SK-N-MC (cell line): ENCODE measurements at regions not wholly inside any gene's neighbourhood (a gene's known extent, or its start where the extent isn't known, plus 50 kb on each side); places are given as distances from the start of the nearest gene placed in this dataset.
"Not testable (repeated sequence)": the region's sequence is repeated elsewhere in the genome, so short reads cannot be mapped to it uniquely, and the experiment has no call there.

Experiments used
- DNase-seq: peaks from one replicate; pipeline ENCODE4 v3.0.0-alpha.2; 2011; ENCODE audit warnings: low read depth, low spot score
- H3K27ac ChIP-seq: fragments of 200-600 bp; sonication (generic); 2 replicates; pipeline ENCODE4 v1.5.1; 2016; ENCODE audit warnings: mixed run types
- H3K36me3 ChIP-seq: fragments of 200-600 bp; sonication (generic); 2 replicates; pipeline ENCODE4 v1.6.1; 2017; ENCODE audit warnings: antibody characterized with exemption, low read length, mixed read lengths; ENCODE audit not compliant: insufficient read depth
- H3K4me3 ChIP-seq: fragments of 200-600 bp; sonication (generic); 2 replicates; pipeline ENCODE4 v1.5.1; 2016
- H3K9ac ChIP-seq: fragments of 200-600 bp; sonication (generic); 2 replicates; pipeline ENCODE4 v1.8.0; 2017; ENCODE audit warnings: mixed run types, mixed read lengths; ENCODE audit not compliant: insufficient read length
- H3K9me3 ChIP-seq: fragments of 200-600 bp; sonication (generic); 2 replicates; pipeline ENCODE4 v1.6.1; 2017; ENCODE audit warnings: low read depth, mild to moderate bottlenecking, antibody characterized with exemption, low read length, moderate library complexity, mixed read lengths
- EZH2 ChIP-seq: fragments of 200-600 bp; sonication (generic); IDR thresholded peaks from one replicate; pipeline ENCODE4 v1.6.1; 2017; ENCODE audit warnings: antibody characterized with exemption
- FOXP2 ChIP-seq: optimal IDR thresholded peaks from 2 replicates; pipeline ENCODE3; 2011; ENCODE audit warnings: mild to moderate bottlenecking, moderate library complexity; ENCODE audit not compliant: insufficient read depth; ENCODE audit errors: extremely low read length, control extremely low read depth
- POLR2AphosphoS5 ChIP-seq: IDR thresholded peaks from 2 replicates; pipeline ENCODE4 v1.6.1; 2012; ENCODE audit warnings: mild to moderate bottlenecking, low read depth, low read length, borderline replicate concordance

DNA sequence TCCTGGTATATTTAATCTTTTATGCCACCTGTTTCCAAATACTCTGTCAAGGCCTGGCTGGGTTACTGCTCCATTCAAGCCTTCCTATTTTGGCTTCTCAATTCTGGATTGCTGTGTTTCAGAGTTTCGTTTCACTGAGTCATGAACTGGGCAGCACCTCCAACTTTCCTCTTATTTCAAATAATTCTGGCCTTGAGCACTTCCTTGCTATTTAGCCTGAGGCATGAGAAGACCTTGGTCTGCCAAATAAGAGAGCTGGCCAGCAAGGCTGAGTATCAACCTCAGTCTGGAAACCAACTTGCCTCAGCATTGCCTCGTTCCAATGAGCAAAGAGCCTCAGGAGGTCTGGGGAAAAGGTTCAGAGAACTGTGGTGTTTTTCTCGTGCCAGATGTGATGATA, 66.6 kb downstream of the TNFAIP3 start:
- TF ChIP-seq EZH2 (no peak), POLR2AphosphoS5 (no peak), FOXP2 (no peak)
- no peak overlapping the region for H3K9ac ChIP-seq
- no peak for DNase-seq
- no peaks in the 10 kb centered on the region for H3K36me3 ChIP-seq
- H3K4me3 ChIP-seq, result no peak overlapping the region
- no peak overlapping the region for H3K27ac ChIP-seq
- H3K9me3 ChIP-seq, result no peaks in the 10 kb centered on the region

DNA sequence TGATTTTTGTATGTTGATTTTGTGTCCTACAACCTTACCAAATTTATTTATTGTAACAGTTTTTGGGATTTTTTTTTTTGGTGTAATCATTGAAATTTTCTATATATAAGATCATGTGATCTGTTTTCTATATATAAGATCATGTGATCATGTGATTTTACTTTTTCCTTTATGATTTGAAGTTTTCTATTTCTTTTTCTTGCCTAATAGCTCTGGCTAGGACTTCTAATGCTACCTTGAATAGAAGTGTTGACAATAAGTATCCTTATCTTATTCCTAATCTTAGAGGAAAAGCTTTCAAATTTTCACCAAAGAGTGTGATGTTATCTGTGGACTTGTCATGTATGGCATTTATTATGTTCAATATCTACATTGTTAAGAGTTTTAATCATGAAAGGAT, 69.7 kb downstream of the TNFAIP3 start:
- DNase-seq, result no peak
- TF ChIP-seq POLR2AphosphoS5 (no peak), EZH2 (no peak), FOXP2 (no peak)
- H3K4me3 ChIP-seq, result no peak overlapping the region
- H3K27ac ChIP-seq, result no peak overlapping the region
- no peaks in the 10 kb centered on the region for H3K36me3 ChIP-seq
- H3K9ac ChIP-seq, result no peak overlapping the region
- no peaks in the 10 kb centered on the region for H3K9me3 ChIP-seq

DNA sequence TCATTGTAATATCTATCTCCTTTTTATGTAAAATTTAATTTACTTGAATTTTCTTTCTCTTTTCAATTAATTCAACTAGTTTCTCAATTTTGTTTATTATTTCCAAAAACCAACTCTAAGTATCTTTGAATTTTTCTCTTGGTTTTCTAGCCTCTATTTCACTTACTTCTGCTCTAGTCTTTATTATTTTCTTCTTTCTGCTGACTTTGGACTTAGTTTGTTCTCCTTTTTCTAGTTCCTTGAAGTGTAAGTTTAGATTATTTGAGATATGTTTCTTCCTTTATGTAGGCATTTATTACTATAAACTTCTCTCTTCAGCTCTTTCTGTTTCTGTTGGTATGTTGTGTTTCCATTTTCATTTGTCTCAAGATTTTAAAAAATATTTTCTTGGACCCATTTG, 70.8 kb downstream of the TNFAIP3 start:
- Histone ChIP-seq H3K36me3 (no peaks in the 10 kb centered on the region), H3K27ac (no peak overlapping the region), H3K4me3 (no peak overlapping the region), H3K9ac (no peak overlapping the region), H3K9me3 (no peaks in the 10 kb centered on the region)
- DNase-seq, result no peak
- TF ChIP-seq POLR2AphosphoS5, result no peak
- TF ChIP-seq FOXP2, result no peak
- TF ChIP-seq EZH2, result no peak

DNA sequence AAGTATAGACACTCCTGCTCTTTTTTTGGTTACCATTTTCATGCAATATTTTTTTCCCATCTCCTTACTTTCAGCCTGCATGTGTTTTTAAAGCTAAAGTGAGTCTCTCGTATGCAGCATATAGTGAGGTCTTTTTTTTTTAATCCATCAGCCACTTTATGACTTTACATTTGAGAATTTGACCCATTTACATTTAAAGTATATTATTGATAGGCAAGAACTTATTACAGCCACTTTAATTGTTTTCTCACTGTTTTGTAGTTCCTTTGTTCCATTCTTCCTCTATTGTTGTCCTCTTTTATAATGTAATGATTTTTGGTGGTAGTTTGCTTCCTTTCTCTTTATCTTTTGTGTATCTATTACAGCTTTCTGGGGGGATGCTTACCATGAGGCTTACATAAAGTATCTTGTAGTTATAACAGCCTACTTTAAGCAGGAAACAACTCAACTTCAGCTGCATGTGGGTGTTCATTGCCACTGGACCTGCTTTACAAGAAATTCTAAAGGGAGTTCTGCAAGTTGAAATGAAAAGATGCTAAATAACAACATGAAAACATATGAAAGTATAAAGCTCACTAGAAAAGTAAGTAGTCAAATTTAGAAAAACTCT, 71.8 kb downstream of the TNFAIP3 start:
- no peak for DNase-seq
- H3K9ac ChIP-seq, result no peak overlapping the region
- no peaks in the 10 kb centered on the region for H3K9me3 ChIP-seq
- no peaks in the 10 kb centered on the region for H3K36me3 ChIP-seq
- H3K27ac ChIP-seq, result no peak overlapping the region
- TF ChIP-seq POLR2AphosphoS5, result no peak
- no peak for TF ChIP-seq FOXP2
- TF ChIP-seq EZH2, result no peak
- no peak overlapping the region for H3K4me3 ChIP-seq

DNA sequence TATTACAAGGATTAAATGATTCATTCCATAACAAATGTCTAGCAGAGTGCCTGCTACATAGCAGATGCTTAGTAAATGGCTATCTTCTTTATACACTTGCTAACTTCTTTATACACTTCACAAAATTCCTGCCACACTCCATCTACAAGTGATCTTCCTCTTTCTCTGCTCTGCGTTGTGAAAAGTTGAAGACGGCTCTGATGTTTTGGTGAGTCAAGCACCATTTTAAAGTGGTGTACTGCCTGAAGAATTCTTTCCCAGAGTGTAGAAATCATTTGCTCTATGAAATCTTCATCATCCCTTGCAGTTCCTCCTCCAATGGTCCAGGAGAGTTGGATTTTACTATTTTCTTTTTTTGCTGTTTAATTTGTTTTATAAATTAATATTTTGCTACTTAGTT, 74.9 kb downstream of the TNFAIP3 start:
- Histone ChIP-seq H3K9ac (no peak overlapping the region), H3K36me3 (no peaks in the 10 kb centered on the region), H3K4me3 (no peak overlapping the region), H3K27ac (no peak overlapping the region), H3K9me3 (no peaks in the 10 kb centered on the region)
- TF ChIP-seq FOXP2 (no peak), POLR2AphosphoS5 (no peak), EZH2 (no peak)
- DNase-seq, result no peak

DNA sequence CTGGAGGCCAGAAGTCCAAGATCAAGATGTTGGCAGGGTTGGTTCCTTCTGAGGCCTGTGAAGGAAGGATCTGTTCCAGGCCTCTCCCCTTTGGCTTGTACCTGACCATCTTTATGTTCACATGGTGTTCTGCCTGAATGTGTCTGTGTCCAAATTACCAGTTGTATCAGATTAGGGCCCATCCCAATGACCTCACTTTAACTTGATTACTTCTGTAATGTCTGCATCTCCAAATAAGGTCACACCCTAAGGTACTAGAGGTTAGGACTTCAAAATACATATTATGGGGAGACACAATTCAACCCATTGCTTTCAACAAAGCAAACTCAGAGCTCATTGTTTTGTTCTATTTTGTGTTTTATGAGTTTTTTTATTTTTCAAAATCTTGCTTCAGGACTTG, 75.7 kb downstream of the TNFAIP3 start:
- TF ChIP-seq EZH2 (no peak), FOXP2 (no peak), POLR2AphosphoS5 (no peak)
- Histone ChIP-seq H3K36me3 (no peaks in the 10 kb centered on the region), H3K9ac (no peak overlapping the region), H3K27ac (no peak overlapping the region), H3K9me3 (no peaks in the 10 kb centered on the region), H3K4me3 (no peak overlapping the region)
- DNase-seq, result no peak

DNA sequence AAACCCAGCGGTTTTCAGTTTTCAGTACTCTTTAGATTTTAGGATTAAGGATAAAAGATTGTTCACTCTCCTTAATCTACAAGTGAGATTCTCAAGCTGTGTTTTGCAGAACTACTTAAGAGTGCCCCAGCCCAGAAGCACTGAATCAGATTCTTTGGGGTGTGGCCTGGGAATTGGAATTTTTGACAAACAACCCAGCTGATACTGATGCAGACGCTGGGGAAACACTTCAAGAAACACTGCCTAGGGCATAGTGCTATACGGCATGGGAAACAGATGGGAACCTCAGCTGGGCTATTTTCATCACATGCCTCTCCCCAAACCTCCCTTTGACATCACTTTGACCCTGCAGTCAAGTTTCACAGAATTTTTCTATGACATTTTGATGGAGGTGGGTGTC, 77.3 kb downstream of the TNFAIP3 start:
- H3K36me3 ChIP-seq, H3K27ac ChIP-seq, H3K9ac ChIP-seq, DNase-seq, H3K4me3 ChIP-seq, H3K9me3 ChIP-seq: not testable (repeated sequence)

DNA sequence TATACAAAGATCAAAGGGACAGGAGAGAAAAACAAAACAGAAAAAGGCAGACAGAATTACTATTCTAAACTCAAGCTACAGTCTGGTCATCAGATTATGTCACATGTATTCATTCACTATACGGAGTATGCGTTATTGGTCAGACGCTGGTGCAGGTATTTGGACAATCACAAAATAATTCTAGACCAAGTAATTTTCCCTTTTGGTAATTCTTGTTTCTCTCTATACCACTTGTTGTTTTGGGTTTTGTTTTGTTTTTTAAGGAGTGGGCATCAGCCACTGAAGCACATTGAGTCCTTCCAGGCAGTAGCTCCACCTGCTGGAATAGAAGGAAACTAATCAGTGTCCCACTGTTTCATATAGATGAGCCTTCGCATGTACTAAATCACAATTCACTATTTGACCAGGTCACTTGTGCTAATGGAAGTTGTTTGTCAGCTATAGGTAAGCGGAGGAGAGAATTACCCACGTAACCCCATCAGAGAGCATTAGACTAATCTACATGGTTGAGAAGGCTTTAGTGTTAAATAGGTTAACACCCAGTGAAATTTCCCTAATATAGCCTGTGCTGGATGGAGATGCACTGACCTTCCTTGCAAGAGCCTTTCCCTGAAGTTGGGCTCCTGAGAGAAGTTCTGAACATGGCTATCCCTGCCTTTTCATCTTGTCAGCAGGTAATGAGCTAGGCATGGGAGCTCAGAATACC, 77.9 kb downstream of the TNFAIP3 start:
- Histone ChIP-seq H3K27ac (no peak overlapping the region), H3K9me3 (no peaks in the 10 kb centered on the region), H3K9ac (no peak overlapping the region), H3K4me3 (no peak overlapping the region), H3K36me3 (no peaks in the 10 kb centered on the region)
- TF ChIP-seq FOXP2 (no peak), EZH2 (no peak), POLR2AphosphoS5 (no peak)
- peak; percentile 14 for DNase-seq

DNA sequence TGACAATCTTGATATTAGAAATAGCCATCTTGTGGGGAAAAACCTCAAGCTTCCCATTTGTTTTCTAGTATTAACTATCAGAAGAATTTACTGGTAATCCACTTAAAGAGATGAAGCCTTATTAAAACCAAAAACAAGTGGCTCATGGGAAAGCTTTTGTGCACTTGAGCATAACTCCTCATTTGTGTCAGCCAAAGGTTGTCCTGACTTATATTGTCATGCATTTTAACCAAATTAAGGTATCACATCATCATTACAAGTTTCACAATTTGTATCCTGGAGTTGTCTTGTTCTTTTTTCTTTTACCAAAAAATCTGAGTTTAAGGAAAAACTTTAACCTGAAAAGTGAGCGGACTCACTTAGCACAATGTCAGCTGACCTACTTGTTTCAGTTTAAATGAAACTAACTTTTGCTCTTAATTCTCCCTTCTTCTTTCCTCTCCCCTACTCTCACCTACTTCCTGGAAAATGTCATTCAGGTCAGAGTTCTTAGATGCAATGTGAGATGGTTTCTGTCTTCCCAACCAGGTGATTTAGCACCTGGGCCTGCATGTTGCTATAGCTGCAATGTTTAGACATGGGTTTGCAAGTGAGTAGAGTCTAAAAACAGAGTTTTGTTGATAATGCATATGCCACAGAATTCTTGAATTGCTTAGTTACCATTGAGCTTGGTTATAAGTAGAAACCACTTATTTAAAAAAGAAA, 82.8 kb downstream of the TNFAIP3 start:
- Histone ChIP-seq H3K27ac (no peak overlapping the region), H3K9me3 (no peaks in the 10 kb centered on the region), H3K9ac (no peak overlapping the region), H3K4me3 (no peak overlapping the region), H3K36me3 (no peaks in the 10 kb centered on the region)
- TF ChIP-seq FOXP2 (no peak), EZH2 (no peak), POLR2AphosphoS5 (no peak)
- DNase-seq, result no peak
